ENCODE measurements at regions not wholly inside any gene's neighbourhood (a gene's known extent, or its start where the extent isn't known, plus 50 kb on each side); places are given as distances from the start of the nearest gene placed in this dataset.
"Not testable (repeated sequence)": the region's sequence is repeated elsewhere in the genome, so short reads cannot be mapped to it uniquely, and the experiment has no call there.

- FAIRE-seq, result no peak
These were observed 693.0 kb upstream of the CADM2 start for GRCh38 chr3:84265768-84266167.

DNA sequence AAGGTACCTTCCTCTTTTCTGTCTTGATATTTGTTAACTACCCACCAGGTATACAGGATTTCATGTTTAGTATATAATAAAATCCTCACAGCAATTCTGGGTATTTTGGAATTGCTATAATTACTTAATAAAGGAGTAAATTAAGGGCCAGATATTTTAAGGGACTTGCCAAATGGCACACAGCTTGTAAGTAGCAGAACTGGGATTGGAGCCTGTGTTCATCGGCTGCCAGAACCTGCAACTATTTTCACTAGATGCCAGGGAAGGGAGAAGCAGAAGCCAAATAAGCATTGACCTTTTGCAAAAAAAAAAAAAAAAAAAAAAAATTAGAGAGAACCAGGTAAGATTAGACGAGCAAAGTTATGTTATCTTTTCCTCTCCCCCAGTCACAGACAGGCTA, 683.3 kb upstream of the CADM2 start:
- FAIRE-seq, result no peak

- FAIRE-seq, result no peak
These were observed 681.1 kb upstream of the CADM2 start for GRCh38 chr3:84277562-84278224.

GRCh38 chr3:84292128-84292527, 666.7 kb upstream of the CADM2 start:
- no peak for FAIRE-seq

DNA sequence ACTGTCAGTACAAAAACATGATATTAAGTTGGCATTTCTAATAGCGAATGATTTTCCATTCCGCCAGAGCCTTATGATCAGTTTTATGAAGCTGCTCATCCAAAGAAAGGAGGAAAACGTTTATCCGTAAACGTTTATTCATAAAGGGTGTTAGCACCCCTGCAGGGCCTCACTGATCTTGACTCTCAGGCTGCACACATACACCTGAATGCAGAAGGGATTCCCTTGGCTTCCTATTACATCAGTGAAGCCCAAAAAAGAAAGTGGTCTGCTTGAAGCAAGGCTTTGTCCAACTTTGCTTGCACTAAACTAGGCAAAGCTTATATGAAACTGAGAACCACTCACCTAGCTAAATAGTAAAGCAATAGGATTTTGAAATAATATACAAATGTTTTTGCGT, 659.5 kb upstream of the CADM2 start:
- FAIRE-seq, result no peak

GRCh38 chr3:84304214-84304613, 654.6 kb upstream of the CADM2 start:
- FAIRE-seq, result no peak

- FAIRE-seq, result no peak
These were observed 651.5 kb upstream of the CADM2 start for GRCh38 chr3:84307339-84307738.

- no peak for FAIRE-seq
These were observed 650.4 kb upstream of the CADM2 start for GRCh38 chr3:84308379-84308778.

GRCh38 chr3:84318273-84318809, 640.4 kb upstream of the CADM2 start:
- FAIRE-seq, result no peak

DNA sequence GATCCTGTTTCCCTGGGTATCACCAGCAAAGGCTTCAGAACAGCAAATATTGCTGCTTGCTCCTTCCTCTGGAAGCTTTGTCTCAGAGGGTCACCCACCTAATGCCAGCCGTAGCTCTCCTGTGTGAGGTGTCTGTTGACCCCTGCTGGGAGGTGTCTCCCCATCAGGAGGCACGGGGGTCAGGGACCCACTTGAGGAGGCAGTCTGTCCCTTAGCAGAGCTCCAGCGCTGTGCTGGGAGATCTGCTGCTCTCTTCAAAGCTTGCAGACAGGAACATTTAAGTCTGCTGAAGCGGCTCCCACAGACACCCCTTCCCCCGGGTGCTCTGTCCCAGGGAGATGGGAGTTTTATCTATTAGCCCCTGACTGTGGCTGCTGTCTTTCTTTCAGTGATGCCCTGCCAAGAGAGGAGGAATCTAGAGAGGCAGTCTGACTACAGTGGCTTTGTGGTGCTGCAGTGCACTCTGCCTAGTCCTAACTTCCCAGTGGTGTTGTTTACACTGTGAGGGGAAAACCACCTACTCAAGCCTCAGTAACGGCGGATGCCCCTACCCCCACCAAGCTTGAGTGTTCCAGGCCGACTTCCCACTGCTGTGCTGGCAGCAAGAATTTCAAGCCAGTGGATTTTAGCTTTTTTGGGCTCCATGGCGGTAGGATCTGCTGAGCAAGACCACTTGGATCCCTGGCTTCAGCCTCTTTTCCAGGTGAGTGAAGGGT, 593.1 kb upstream of the CADM2 start:
- not testable (repeated sequence) for FAIRE-seq

All from endometrium (tissue), 2 donors.